WTC11 (cell line): ENCODE measurements at regions not wholly inside any gene's neighbourhood (a gene's known extent, or its start where the extent isn't known, plus 50 kb on each side); places are given as distances from the start of the nearest gene placed in this dataset.

ENCODE experiments used
- IRF2 ChIP-seq: sonication (generic); formaldehyde crosslinking; IDR thresholded peaks from 2 replicates; pipeline ENCODE4 v1.8.0; 2022; ENCODE audit warnings: low read depth, missing genetic modification reagents, borderline replicate concordance
- SP1 ChIP-seq: sonication (generic); formaldehyde crosslinking; conservative IDR thresholded peaks from 2 replicates; pipeline ENCODE4 v1.8.1; 2022; ENCODE audit warnings: missing genetic modification reagents
- TCF7 ChIP-seq: sonication (generic); formaldehyde crosslinking; IDR thresholded peaks from 2 replicates; pipeline ENCODE4 v1.8.0; 2022; ENCODE audit warnings: mild to moderate bottlenecking, low read depth, missing genetic modification reagents, moderate library complexity
- ZBTB21 ChIP-seq: sonication (generic); formaldehyde crosslinking; IDR thresholded peaks from 2 replicates; pipeline ENCODE4 v1.8.1; 2023; ENCODE audit warnings: mild to moderate bottlenecking, missing genetic modification reagents, borderline replicate concordance
- TF ChIP-seq, protein P1 (sequence below): sonication (generic); formaldehyde crosslinking; IDR thresholded peaks from 2 replicates; pipeline ENCODE4 v1.8.1; 2022; ENCODE audit warnings: mild to moderate bottlenecking, missing genetic modification reagents, moderate library complexity, borderline replicate concordance
- TF ChIP-seq, protein P2 (sequence below): fragments of 250-450 bp; sonication (Bioruptor Pico); IDR thresholded peaks from 2 replicates; pipeline ENCODE4 v1.9.0; 2021; ENCODE audit warnings: mild to moderate bottlenecking
- TF ChIP-seq, protein P3 (sequence below): sonication (generic); formaldehyde crosslinking; conservative IDR thresholded peaks from 2 replicates; pipeline ENCODE4 v1.8.1; 2023; ENCODE audit warnings: mild to moderate bottlenecking, low read depth, missing genetic modification reagents, moderate library complexity
- TF ChIP-seq, protein P4 (sequence below): sonication (generic); formaldehyde crosslinking; IDR thresholded peaks from 2 replicates; pipeline ENCODE4 v1.8.0; 2022; ENCODE audit warnings: mild to moderate bottlenecking, missing genetic modification reagents
- TF ChIP-seq, protein P5 (sequence below): fragments of 200-600 bp; IDR thresholded peaks from 2 replicates; pipeline ENCODE4 v1.8.0; 2022; ENCODE audit warnings: antibody characterized with exemption
- TF ChIP-seq, protein P6 (sequence below): sonication (generic); formaldehyde crosslinking; IDR thresholded peaks from 2 replicates; pipeline ENCODE4 v1.8.0; 2022; ENCODE audit warnings: mild to moderate bottlenecking, missing genetic modification reagents
- TF ChIP-seq, protein P7 (sequence below): sonication (generic); formaldehyde crosslinking; IDR thresholded peaks from 2 replicates; pipeline ENCODE4 v1.8.1; 2022; ENCODE audit warnings: low read depth, missing genetic modification reagents, borderline replicate concordance

DNA sequence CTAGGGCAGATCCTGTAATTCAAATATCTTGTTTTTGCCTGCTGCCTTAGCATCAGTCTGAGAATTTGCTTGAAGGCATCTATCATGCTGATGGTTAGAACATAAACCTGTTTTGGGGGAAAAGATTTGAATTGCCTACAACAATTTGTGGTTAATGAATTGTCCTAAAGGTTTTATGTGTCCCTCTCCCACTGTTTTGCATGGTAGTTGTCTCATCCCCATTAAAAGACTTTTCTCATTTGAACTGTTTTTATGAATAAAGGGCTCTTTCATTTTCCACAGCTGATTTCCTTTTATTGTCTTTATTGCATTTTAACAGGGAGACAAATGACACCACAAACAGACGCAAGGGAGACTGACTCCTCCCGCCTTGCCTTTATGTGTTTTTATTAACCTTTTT is 275.6 kb downstream of the PIK3C3 start:
- TF ChIP-seq, protein P1, sequence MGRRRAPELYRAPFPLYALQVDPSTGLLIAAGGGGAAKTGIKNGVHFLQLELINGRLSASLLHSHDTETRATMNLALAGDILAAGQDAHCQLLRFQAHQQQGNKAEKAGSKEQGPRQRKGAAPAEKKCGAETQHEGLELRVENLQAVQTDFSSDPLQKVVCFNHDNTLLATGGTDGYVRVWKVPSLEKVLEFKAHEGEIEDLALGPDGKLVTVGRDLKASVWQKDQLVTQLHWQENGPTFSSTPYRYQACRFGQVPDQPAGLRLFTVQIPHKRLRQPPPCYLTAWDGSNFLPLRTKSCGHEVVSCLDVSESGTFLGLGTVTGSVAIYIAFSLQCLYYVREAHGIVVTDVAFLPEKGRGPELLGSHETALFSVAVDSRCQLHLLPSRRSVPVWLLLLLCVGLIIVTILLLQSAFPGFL = no peak
- TF ChIP-seq ZBTB21 (CRISPR knock-in tag) = no peak
- TF ChIP-seq, protein P2, sequence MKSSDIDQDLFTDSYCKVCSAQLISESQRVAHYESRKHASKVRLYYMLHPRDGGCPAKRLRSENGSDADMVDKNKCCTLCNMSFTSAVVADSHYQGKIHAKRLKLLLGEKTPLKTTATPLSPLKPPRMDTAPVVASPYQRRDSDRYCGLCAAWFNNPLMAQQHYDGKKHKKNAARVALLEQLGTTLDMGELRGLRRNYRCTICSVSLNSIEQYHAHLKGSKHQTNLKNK (CRISPR knock-in tag) = no peak
- TF ChIP-seq, protein P3, sequence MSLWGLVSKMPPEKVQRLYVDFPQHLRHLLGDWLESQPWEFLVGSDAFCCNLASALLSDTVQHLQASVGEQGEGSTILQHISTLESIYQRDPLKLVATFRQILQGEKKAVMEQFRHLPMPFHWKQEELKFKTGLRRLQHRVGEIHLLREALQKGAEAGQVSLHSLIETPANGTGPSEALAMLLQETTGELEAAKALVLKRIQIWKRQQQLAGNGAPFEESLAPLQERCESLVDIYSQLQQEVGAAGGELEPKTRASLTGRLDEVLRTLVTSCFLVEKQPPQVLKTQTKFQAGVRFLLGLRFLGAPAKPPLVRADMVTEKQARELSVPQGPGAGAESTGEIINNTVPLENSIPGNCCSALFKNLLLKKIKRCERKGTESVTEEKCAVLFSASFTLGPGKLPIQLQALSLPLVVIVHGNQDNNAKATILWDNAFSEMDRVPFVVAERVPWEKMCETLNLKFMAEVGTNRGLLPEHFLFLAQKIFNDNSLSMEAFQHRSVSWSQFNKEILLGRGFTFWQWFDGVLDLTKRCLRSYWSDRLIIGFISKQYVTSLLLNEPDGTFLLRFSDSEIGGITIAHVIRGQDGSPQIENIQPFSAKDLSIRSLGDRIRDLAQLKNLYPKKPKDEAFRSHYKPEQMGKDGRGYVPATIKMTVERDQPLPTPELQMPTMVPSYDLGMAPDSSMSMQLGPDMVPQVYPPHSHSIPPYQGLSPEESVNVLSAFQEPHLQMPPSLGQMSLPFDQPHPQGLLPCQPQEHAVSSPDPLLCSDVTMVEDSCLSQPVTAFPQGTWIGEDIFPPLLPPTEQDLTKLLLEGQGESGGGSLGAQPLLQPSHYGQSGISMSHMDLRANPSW (CRISPR knock-in tag) = no peak
- TF ChIP-seq, protein P4, sequence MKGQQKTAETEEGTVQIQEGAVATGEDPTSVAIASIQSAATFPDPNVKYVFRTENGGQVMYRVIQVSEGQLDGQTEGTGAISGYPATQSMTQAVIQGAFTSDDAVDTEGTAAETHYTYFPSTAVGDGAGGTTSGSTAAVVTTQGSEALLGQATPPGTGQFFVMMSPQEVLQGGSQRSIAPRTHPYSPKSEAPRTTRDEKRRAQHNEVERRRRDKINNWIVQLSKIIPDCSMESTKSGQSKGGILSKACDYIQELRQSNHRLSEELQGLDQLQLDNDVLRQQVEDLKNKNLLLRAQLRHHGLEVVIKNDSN (CRISPR knock-in tag) = no peak
- TF ChIP-seq, protein P5, sequence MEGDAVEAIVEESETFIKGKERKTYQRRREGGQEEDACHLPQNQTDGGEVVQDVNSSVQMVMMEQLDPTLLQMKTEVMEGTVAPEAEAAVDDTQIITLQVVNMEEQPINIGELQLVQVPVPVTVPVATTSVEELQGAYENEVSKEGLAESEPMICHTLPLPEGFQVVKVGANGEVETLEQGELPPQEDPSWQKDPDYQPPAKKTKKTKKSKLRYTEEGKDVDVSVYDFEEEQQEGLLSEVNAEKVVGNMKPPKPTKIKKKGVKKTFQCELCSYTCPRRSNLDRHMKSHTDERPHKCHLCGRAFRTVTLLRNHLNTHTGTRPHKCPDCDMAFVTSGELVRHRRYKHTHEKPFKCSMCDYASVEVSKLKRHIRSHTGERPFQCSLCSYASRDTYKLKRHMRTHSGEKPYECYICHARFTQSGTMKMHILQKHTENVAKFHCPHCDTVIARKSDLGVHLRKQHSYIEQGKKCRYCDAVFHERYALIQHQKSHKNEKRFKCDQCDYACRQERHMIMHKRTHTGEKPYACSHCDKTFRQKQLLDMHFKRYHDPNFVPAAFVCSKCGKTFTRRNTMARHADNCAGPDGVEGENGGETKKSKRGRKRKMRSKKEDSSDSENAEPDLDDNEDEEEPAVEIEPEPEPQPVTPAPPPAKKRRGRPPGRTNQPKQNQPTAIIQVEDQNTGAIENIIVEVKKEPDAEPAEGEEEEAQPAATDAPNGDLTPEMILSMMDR = no peak
- TF ChIP-seq, protein P6, sequence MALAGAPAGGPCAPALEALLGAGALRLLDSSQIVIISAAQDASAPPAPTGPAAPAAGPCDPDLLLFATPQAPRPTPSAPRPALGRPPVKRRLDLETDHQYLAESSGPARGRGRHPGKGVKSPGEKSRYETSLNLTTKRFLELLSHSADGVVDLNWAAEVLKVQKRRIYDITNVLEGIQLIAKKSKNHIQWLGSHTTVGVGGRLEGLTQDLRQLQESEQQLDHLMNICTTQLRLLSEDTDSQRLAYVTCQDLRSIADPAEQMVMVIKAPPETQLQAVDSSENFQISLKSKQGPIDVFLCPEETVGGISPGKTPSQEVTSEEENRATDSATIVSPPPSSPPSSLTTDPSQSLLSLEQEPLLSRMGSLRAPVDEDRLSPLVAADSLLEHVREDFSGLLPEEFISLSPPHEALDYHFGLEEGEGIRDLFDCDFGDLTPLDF (CRISPR knock-in tag) = no peak
- TF ChIP-seq SP1 (CRISPR knock-in tag) = no peak
- TF ChIP-seq IRF2 (CRISPR knock-in tag) = no peak
- TF ChIP-seq, protein P7, sequence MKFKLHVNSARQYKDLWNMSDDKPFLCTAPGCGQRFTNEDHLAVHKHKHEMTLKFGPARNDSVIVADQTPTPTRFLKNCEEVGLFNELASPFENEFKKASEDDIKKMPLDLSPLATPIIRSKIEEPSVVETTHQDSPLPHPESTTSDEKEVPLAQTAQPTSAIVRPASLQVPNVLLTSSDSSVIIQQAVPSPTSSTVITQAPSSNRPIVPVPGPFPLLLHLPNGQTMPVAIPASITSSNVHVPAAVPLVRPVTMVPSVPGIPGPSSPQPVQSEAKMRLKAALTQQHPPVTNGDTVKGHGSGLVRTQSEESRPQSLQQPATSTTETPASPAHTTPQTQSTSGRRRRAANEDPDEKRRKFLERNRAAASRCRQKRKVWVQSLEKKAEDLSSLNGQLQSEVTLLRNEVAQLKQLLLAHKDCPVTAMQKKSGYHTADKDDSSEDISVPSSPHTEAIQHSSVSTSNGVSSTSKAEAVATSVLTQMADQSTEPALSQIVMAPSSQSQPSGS (CRISPR knock-in tag) = no peak
- TF ChIP-seq TCF7 = no peak
